Activated T-helper 2 cell treated with anti-CD3 and anti-CD28 coated beads, Interferon-gamma antibody, Interleukin-2, Interleukin-4, amounts not matched to agents 10 μg/mL and 5 μg/mL and 100 μg/mL, durations not matched to agents 14 hours and 24 hours and 36 hours (primary cell): ENCODE measurements at regions not wholly inside any gene's neighbourhood (a gene's known extent, or its start where the extent isn't known, plus 50 kb on each side); places are given as distances from the start of the nearest gene placed in this dataset.

Experiments used
- DNase-seq: peaks from one replicate; pipeline ENCODE4 v3.0.0; 2021; ENCODE audit warnings: low spot score
- H3K27ac Mint-ChIP-seq: one replicate; pipeline ENCODE4 v1.8.0; 2021; ENCODE audit warnings: mixed read lengths
- H3K27me3 Mint-ChIP-seq: one replicate; pipeline ENCODE4 v1.8.0; 2021; ENCODE audit warnings: low read depth, mixed read lengths
- H3K36me3 Mint-ChIP-seq: one replicate; pipeline ENCODE4 v1.8.0; 2021; ENCODE audit warnings: low read depth, mixed read lengths
- H3K4me1 Mint-ChIP-seq: one replicate; pipeline ENCODE4 v1.8.0; 2021; ENCODE audit warnings: low read depth, mixed read lengths
- H3K4me3 Mint-ChIP-seq: one replicate; pipeline ENCODE4 v1.8.0; 2021; ENCODE audit warnings: low read depth, mild to moderate bottlenecking, moderate library complexity, mixed read lengths
- H3K9me3 Mint-ChIP-seq: one replicate; pipeline ENCODE4 v1.8.0; 2021; ENCODE audit warnings: mixed read lengths
- intact Hi-C: fragments of 100-400 bp; cut with micrococcal nuclease; formaldehyde crosslinking; loops from one replicate; pipeline ENCODE4 v1.15.1; 2023

GRCh38 chr13:107585469-107586180, 629.7 kb downstream of the LIG4 start:
- H3K36me3 Mint-ChIP-seq, result no peaks in the 10 kb centered on the region
- intact Hi-C loops, result no loop called here
- H3K9me3 Mint-ChIP-seq, result peaks cover under 1% of the 10 kb centered on the region
- H3K27ac Mint-ChIP-seq, result no peak overlapping the region
- no peaks in the 10 kb centered on the region for H3K27me3 Mint-ChIP-seq
- H3K4me3 Mint-ChIP-seq, result no peak overlapping the region
- DNase-seq, result no peak
- no peaks in the 10 kb centered on the region for H3K4me1 Mint-ChIP-seq

GRCh38 chr13:107582171-107582570, 633.2 kb downstream of the LIG4 start:
- DNase-seq, result no peak
- no peak overlapping the region for H3K4me3 Mint-ChIP-seq
- H3K4me1 Mint-ChIP-seq, result no peaks in the 10 kb centered on the region
- no peaks in the 10 kb centered on the region for H3K27me3 Mint-ChIP-seq
- H3K36me3 Mint-ChIP-seq, result no peaks in the 10 kb centered on the region
- peaks cover 17% of the 10 kb centered on the region for H3K9me3 Mint-ChIP-seq
- intact Hi-C loops, result no loop called here
- H3K27ac Mint-ChIP-seq, result no peak overlapping the region

- Mint-ChIP-seq H3K4me1 (no peaks in the 10 kb centered on the region), H3K9me3 (peaks cover 20% of the 10 kb centered on the region), H3K36me3 (no peaks in the 10 kb centered on the region), H3K4me3 (no peak overlapping the region), H3K27ac (no peak overlapping the region), H3K27me3 (no peaks in the 10 kb centered on the region)
- no peak for DNase-seq
- intact Hi-C loops, result no loop called here
Observed at GRCh38 chr13:107580741-107581412, 634.5 kb downstream of the LIG4 start.

GRCh38 chr13:107576430-107576829, 638.9 kb downstream of the LIG4 start:
- H3K27ac Mint-ChIP-seq, result no peak overlapping the region
- no peaks in the 10 kb centered on the region for H3K27me3 Mint-ChIP-seq
- H3K4me1 Mint-ChIP-seq, result no peaks in the 10 kb centered on the region
- H3K4me3 Mint-ChIP-seq, result no peak overlapping the region
- no peak for DNase-seq
- no peaks in the 10 kb centered on the region for H3K36me3 Mint-ChIP-seq
- peaks cover 33% of the 10 kb centered on the region for H3K9me3 Mint-ChIP-seq
- intact Hi-C loops, result no loop called here

- H3K36me3 Mint-ChIP-seq, result no peaks in the 10 kb centered on the region
- H3K27me3 Mint-ChIP-seq, result no peaks in the 10 kb centered on the region
- H3K27ac Mint-ChIP-seq, result no peak overlapping the region
- H3K4me1 Mint-ChIP-seq, result no peaks in the 10 kb centered on the region
- no peak overlapping the region for H3K4me3 Mint-ChIP-seq
- intact Hi-C loops, result no loop called here
- peaks cover 28% of the 10 kb centered on the region for H3K9me3 Mint-ChIP-seq
- no peak for DNase-seq
Observed at GRCh38 chr13:107574517-107575210, 640.7 kb downstream of the LIG4 start.

- H3K27me3 Mint-ChIP-seq, result no peaks in the 10 kb centered on the region
- intact Hi-C loops, result no loop called here
- peaks cover 30% of the 10 kb centered on the region for H3K9me3 Mint-ChIP-seq
- H3K27ac Mint-ChIP-seq, result no peak overlapping the region
- no peak overlapping the region for H3K4me3 Mint-ChIP-seq
- H3K36me3 Mint-ChIP-seq, result no peaks in the 10 kb centered on the region
- H3K4me1 Mint-ChIP-seq, result no peaks in the 10 kb centered on the region
- no peak for DNase-seq
Observed at GRCh38 chr13:107573184-107573583, 642.2 kb downstream of the LIG4 start.

- H3K9me3 Mint-ChIP-seq, result peaks cover 20% of the 10 kb centered on the region
- no peaks in the 10 kb centered on the region for H3K4me1 Mint-ChIP-seq
- intact Hi-C loops, result no loop called here
- no peaks in the 10 kb centered on the region for H3K27me3 Mint-ChIP-seq
- H3K4me3 Mint-ChIP-seq, result no peak overlapping the region
- DNase-seq, result no peak
- no peak overlapping the region for H3K27ac Mint-ChIP-seq
- no peaks in the 10 kb centered on the region for H3K36me3 Mint-ChIP-seq
Observed at GRCh38 chr13:107572156-107572555, 643.2 kb downstream of the LIG4 start.

- DNase-seq, result no peak
- no peak overlapping the region for H3K27ac Mint-ChIP-seq
- H3K4me1 Mint-ChIP-seq, result no peaks in the 10 kb centered on the region
- no peaks in the 10 kb centered on the region for H3K36me3 Mint-ChIP-seq
- H3K27me3 Mint-ChIP-seq, result no peaks in the 10 kb centered on the region
- no peak overlapping the region for H3K4me3 Mint-ChIP-seq
- H3K9me3 Mint-ChIP-seq, result peaks cover 12% of the 10 kb centered on the region
- intact Hi-C loops, result no loop called here
Observed at GRCh38 chr13:107568181-107568580, 647.2 kb downstream of the LIG4 start.

- peaks cover 8% of the 10 kb centered on the region for H3K9me3 Mint-ChIP-seq
- no peaks in the 10 kb centered on the region for H3K27me3 Mint-ChIP-seq
- no peaks in the 10 kb centered on the region for H3K36me3 Mint-ChIP-seq
- no peak for DNase-seq
- no peak overlapping the region for H3K27ac Mint-ChIP-seq
- no peak overlapping the region for H3K4me3 Mint-ChIP-seq
- intact Hi-C loops, result no loop called here
- no peaks in the 10 kb centered on the region for H3K4me1 Mint-ChIP-seq
Observed at GRCh38 chr13:107563099-107563925, 652.0 kb downstream of the LIG4 start.

GRCh38 chr13:107562203-107562602, 653.1 kb downstream of the LIG4 start:
- peaks cover 8% of the 10 kb centered on the region for H3K9me3 Mint-ChIP-seq
- DNase-seq, result no peak
- H3K27me3 Mint-ChIP-seq, result no peaks in the 10 kb centered on the region
- no peak overlapping the region for H3K4me3 Mint-ChIP-seq
- no peaks in the 10 kb centered on the region for H3K36me3 Mint-ChIP-seq
- H3K27ac Mint-ChIP-seq, result no peak overlapping the region
- no peaks in the 10 kb centered on the region for H3K4me1 Mint-ChIP-seq
- intact Hi-C loops, result no loop called here

GRCh38 chr13:107554460-107554859, 660.9 kb downstream of the LIG4 start:
- no peak for DNase-seq
- intact Hi-C loops, result no loop called here
- H3K27me3 Mint-ChIP-seq, result no peaks in the 10 kb centered on the region
- no peak overlapping the region for H3K4me3 Mint-ChIP-seq
- H3K9me3 Mint-ChIP-seq, result peaks cover 4% of the 10 kb centered on the region
- no peaks in the 10 kb centered on the region for H3K36me3 Mint-ChIP-seq
- no peaks in the 10 kb centered on the region for H3K4me1 Mint-ChIP-seq
- no peak overlapping the region for H3K27ac Mint-ChIP-seq

GRCh38 chr13:107553838-107554237, 661.5 kb downstream of the LIG4 start:
- Mint-ChIP-seq H3K4me1 (no peaks in the 10 kb centered on the region), H3K36me3 (no peaks in the 10 kb centered on the region), H3K9me3 (no peaks in the 10 kb centered on the region), H3K4me3 (no peak overlapping the region), H3K27ac (no peak overlapping the region), H3K27me3 (no peaks in the 10 kb centered on the region)
- intact Hi-C loops, result no loop called here
- no peak for DNase-seq
